Osteoblast (primary cell): ENCODE measurements at regions not wholly inside any gene's neighbourhood (a gene's known extent, or its start where the extent isn't known, plus 50 kb on each side); places are given as distances from the start of the nearest gene placed in this dataset.

Experiments
- DNase-seq: peaks from one replicate; pipeline ENCODE4 v3.0.0; 2011; ENCODE audit warnings: low spot score, mixed read lengths; ENCODE audit not compliant: insufficient read length; ENCODE audit errors: missing footprints
- H2AFZ ChIP-seq: 2 replicates; pipeline ENCODE4 v1.6.0; 2011; ENCODE audit warnings: mild to moderate bottlenecking, low read length
- H3K27ac ChIP-seq: 2 replicates; pipeline ENCODE4 v1.5.1; 2011; ENCODE audit warnings: mild to moderate bottlenecking, low read depth, low read length, moderate library complexity
- H3K27me3 ChIP-seq: 2 replicates; pipeline ENCODE4 v1.6.0; 2012; ENCODE audit warnings: mild to moderate bottlenecking, control low read depth, inconsistent platforms, low read length, moderate library complexity; ENCODE audit not compliant: insufficient read depth
- H3K36me3 ChIP-seq: 2 replicates; pipeline ENCODE4 v1.5.1; 2011; ENCODE audit warnings: mild to moderate bottlenecking, low read length, control low read depth, moderate library complexity; ENCODE audit not compliant: insufficient read depth
- H3K4me1 ChIP-seq: 2 replicates; pipeline ENCODE4 v1.5.1; 2011; ENCODE audit warnings: mild to moderate bottlenecking, low read length, control low read depth, moderate library complexity; ENCODE audit not compliant: insufficient read depth
- H3K4me2 ChIP-seq: 2 replicates; pipeline ENCODE4 v1.6.0; 2011; ENCODE audit warnings: mild to moderate bottlenecking, low read length; ENCODE audit not compliant: insufficient read depth
- H3K4me3 ChIP-seq: fragments of 200-600 bp; sonication (generic); 3 replicates; pipeline ENCODE4 v1.5.1; 2012; ENCODE audit warnings: mild to moderate bottlenecking, low read length, inconsistent platforms; ENCODE audit not compliant: insufficient read depth
- H3K79me2 ChIP-seq: 2 replicates; pipeline ENCODE4 v1.6.0; 2012; ENCODE audit warnings: mild to moderate bottlenecking, low read length, control low read depth, inconsistent platforms; ENCODE audit not compliant: insufficient read depth
- H3K9me3 ChIP-seq: 2 replicates; pipeline ENCODE4 v1.5.1; 2011; ENCODE audit warnings: low read depth, low read length, control low read depth
- H4K20me1 ChIP-seq: 2 replicates; pipeline ENCODE4 v1.6.0; 2012; ENCODE audit warnings: mild to moderate bottlenecking, low read length, control low read depth; ENCODE audit not compliant: insufficient read depth
- CTCF ChIP-seq: IDR thresholded peaks from 2 replicates; pipeline ENCODE4 v1.5.1; 2011; ENCODE audit warnings: mild to moderate bottlenecking, low read depth, low read length, moderate library complexity; ENCODE audit errors: extremely low read depth

GRCh38 chr20:63118303-63119120 is 97.4 kb downstream of the YTHDF1 start:
- Histone ChIP-seq H3K36me3 (no peaks in the 10 kb centered on the region), H3K4me1 (no peaks in the 10 kb centered on the region), H4K20me1 (no peaks in the 10 kb centered on the region), H3K4me2 (no peak overlapping the region), H3K27ac (no peak overlapping the region), H3K9me3 (no peaks in the 10 kb centered on the region), H3K4me3 (no peak overlapping the region), H3K79me2 (no peaks in the 10 kb centered on the region), H3K27me3 (peaks cover 8% of the 10 kb centered on the region), H2AFZ (no peak overlapping the region)
- peak; percentile 59 for DNase-seq
- no peak for TF ChIP-seq CTCF

GRCh38 chr20:63117661-63118302 is 98.1 kb downstream of the YTHDF1 start:
- H3K4me2 ChIP-seq, result no peak overlapping the region
- H3K27ac ChIP-seq, result no peak overlapping the region
- TF ChIP-seq CTCF, result no peak
- H3K79me2 ChIP-seq, result no peaks in the 10 kb centered on the region
- no peak overlapping the region for H3K4me3 ChIP-seq
- DNase-seq, result peak; percentile 65
- H3K36me3 ChIP-seq, result no peaks in the 10 kb centered on the region
- no peaks in the 10 kb centered on the region for H3K9me3 ChIP-seq
- peaks cover 8% of the 10 kb centered on the region for H3K27me3 ChIP-seq
- H2AFZ ChIP-seq, result no peak overlapping the region
- no peaks in the 10 kb centered on the region for H4K20me1 ChIP-seq
- no peaks in the 10 kb centered on the region for H3K4me1 ChIP-seq

- DNase-seq, result peak; percentile 59
Observed at GRCh38 chr20:63117151-63117550, 98.8 kb downstream of the YTHDF1 start.

More at GRCh38 chr20:63117151-63117550, 98.8 kb downstream of the YTHDF1 start:
- Histone ChIP-seq H3K4me1 (no peaks in the 10 kb centered on the region), H3K27me3 (peaks cover 8% of the 10 kb centered on the region), H4K20me1 (no peaks in the 10 kb centered on the region), H3K79me2 (no peaks in the 10 kb centered on the region), H3K27ac (no peak overlapping the region), H3K9me3 (no peaks in the 10 kb centered on the region), H3K36me3 (no peaks in the 10 kb centered on the region), H2AFZ (no peak overlapping the region), H3K4me2 (no peak overlapping the region), H3K4me3 (no peak overlapping the region)
- no peak for TF ChIP-seq CTCF
